ENCODE measurements at regions not wholly inside any gene's neighbourhood (a gene's known extent, or its start where the extent isn't known, plus 50 kb on each side); places are given as distances from the start of the nearest gene placed in this dataset.

- 0 out of 2 replicates have a peak overlapping the region, but pooled peaks have one; percentile 28 for H2AFZ ChIP-seq
- peak; percentile 29; the same call in 2 of the 3 replicates for ATAC-seq
- H3F3A ChIP-seq (replicated peaks; ENCODE audit: low read depth): no peaks in the 10 kb centered on the region
- no peak overlapping the region for H3K27ac ChIP-seq (ENCODE audit: low read depth)
- H3K79me2 ChIP-seq (replicated peaks; ENCODE audit: insufficient read depth): no peaks in the 10 kb centered on the region
- H3K36me3 ChIP-seq (ENCODE audit: insufficient read depth): no peaks in the 10 kb centered on the region
- no peak overlapping the region for H3K4me2 ChIP-seq
- H3K4me1 ChIP-seq (ENCODE audit: insufficient read depth): peaks cover 18% of the 10 kb centered on the region
- H3K9me3 Mint-ChIP-seq: no peaks in the 10 kb centered on the region
- H3K27me3 ChIP-seq (ENCODE audit: insufficient read depth): no peaks in the 10 kb centered on the region
- H3K4me1 Mint-ChIP-seq: peaks cover 16% of the 10 kb centered on the region
- no peak overlapping the region for H3K27ac Mint-ChIP-seq
- no peak for DNase-seq (ENCODE audit: low spot score)
- no peaks in the 10 kb centered on the region for H3K36me3 Mint-ChIP-seq (ENCODE audit: low read depth)
- H3K9me2 ChIP-seq (ENCODE audit: insufficient read depth): 0 out of 2 replicates have a peak, but pooled peaks cover 3% of the 10 kb centered on the region
- H4K20me1 ChIP-seq (replicated peaks; ENCODE audit: insufficient read depth): no peaks in the 10 kb centered on the region
- TF ChIP-seq NANOG (IDR thresholded peaks at IDR 0.05; ENCODE audit: borderline replicate concordance): no peak
- TF ChIP-seq STAT1 (IDR thresholded peaks at IDR 0.05; ENCODE audit: unreplicated experiment): no peak
- no peak for TF ChIP-seq REST (IDR thresholded peaks at IDR 0.05; ENCODE audit: unreplicated experiment)
- TF ChIP-seq CREB1 (CRISPR knock-in tag; IDR thresholded peaks at IDR 0.05; ENCODE audit: low read depth): no peak
- no peak for TF ChIP-seq EZH2 (IDR thresholded peaks at IDR 0.05; ENCODE audit: low read depth, unreplicated experiment)
- no peak for TF ChIP-seq ZNF331 (CRISPR knock-in tag; IDR thresholded peaks at IDR 0.05; ENCODE audit: low read depth)
- TF ChIP-seq POLR2AphosphoS5 (IDR thresholded peaks at IDR 0.05; ENCODE audit: low read depth): no peak
- TF ChIP-seq CTCF (conservative IDR thresholded peaks at IDR 0.05; ENCODE audit: low read depth in 2 of 2): no peak
- no peak for TF ChIP-seq ETS1 (IDR thresholded peaks at IDR 0.05)
- no peak for TF ChIP-seq EZH2phosphoT487 (IDR thresholded peaks at IDR 0.05; ENCODE audit: unreplicated experiment)
- TF ChIP-seq ZNF462 (CRISPR knock-in tag; IDR thresholded peaks at IDR 0.05): no peak
- TF ChIP-seq ZNF114 (CRISPR knock-in tag; IDR thresholded peaks at IDR 0.05): no peak
- TF ChIP-seq JUNB (IDR thresholded peaks at IDR 0.05; ENCODE audit: unreplicated experiment): no peak
- H3K4me3 Mint-ChIP-seq: no peak overlapping the region
- H3K27me3 Mint-ChIP-seq (ENCODE audit: insufficient read depth, low read depth, poor library complexity): no peaks in the 10 kb centered on the region
- H3K4me3 ChIP-seq: no peak overlapping the region
These were observed 121.6 kb downstream of the SPP2 start for GRCh38 chr2:234172066-234172465.
